OCI-M1 (cell line): ENCODE measurements at regions not wholly inside any gene's neighbourhood (a gene's known extent, or its start where the extent isn't known, plus 50 kb on each side); places are given as distances from the start of the nearest gene placed in this dataset.
A peak's percentile ranks its signal among the peaks of the same experiment; 100 is the strongest.

Experiments used
- DNase-seq: peaks from one replicate; lab custom pipeline; 2025; lab: John Stamatoyannopoulos, UW

DNA sequence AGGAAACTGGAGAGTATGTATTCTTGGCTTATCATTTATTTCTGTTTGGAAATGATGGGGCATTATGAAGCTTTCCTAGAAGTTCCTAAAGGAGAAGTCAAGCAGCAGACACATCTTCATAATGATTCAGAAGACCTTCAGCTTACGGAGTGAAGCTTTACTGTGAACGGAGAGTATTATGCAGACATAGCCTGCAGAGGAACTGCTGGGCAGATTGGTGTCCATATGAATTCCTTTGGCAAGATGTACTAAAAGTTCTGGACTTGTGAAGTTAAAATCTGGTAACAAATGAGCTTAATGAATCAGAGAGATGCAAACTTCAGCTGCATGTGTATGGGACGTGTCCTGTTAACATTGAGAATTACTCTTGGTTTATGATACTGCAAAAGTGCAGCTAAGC, 60.1 kb downstream of the NABP1 start:
- no peak for DNase-seq

- no peak for DNase-seq
Observed at GRCh38 chr2:191738667-191739066, 60.7 kb downstream of the NABP1 start.

DNA sequence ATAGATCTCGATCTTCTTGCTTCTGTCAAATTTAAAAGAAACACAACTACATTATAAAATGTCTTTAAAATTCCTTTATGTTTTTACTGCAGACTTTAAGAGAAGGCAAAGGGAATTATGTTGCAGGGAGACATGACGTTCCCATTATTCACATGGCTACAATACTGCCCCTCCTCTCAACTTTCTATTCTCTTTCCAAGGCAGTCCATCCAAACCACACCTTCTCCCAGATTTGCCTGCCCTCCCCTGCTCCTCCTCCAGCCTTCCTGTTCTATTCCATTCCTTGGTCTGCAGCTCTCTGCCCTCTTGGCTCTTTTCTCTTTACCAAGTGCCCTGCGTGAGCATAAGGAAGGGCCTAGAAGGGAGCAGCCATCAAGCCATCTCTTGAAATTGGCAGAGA, 61.3 kb downstream of the NABP1 start:
- no peak for DNase-seq

DNA sequence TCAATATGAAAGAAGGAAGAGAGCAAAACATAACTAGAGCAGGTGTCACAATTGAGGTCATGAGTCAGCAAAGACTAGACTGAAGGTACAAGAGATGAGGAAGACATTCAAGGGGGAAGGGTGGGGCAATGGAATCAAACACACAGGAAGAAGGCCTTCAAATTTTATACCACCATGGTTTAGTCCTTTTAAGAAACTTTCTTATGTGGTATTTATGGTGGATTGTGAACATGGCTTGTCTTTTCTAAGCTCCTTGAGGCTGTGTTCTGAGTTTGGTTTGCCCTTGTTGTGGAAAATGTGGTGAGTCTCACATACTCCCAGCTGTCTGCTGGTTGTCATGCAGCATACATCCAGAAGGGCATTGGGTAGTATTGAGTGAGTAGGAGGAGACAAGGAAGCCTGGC, 62.1 kb downstream of the NABP1 start:
- DNase-seq, result peak; percentile 53

GRCh38 chr2:191740759-191741158, 62.8 kb downstream of the NABP1 start:
- no peak for DNase-seq

DNA sequence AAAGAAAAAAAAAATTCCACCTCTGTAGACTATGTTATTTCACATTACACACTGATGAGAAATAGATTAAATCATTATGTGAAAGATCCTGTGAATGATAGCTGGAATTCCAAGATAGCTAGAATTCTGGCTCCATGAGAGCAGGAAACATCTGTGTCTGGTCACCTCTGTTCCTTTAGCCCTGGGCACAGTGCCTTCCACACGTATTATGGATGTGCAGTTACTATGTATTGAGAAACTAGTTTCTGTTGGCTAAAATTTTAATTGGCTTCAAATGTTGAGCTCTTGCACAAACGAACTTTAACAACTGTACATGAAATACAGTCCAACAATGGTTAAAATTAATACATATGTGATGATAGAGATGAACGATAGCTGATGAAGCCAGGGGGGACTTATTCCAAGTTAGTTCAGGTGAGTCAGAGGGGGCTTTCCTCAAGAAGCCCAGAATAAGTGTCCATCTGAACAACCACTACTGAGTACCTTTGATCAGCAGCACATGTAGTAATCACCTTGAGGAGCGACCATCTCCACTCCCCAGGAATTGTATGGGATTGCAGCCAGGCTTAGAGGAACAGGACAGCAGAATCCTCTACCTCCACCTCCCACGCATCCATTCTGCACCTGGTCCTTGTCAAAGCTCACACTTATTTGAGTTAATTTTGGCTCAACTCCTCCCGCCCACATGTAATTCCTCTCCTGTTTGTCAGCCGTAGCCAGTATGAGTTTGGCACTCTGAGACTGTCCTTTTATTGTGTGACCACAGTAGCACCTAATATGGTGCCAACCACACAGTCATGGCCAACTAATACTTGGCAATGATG, 68.6 kb downstream of the NABP1 start:
- no peak for DNase-seq

- DNase-seq, result no peak
Observed at GRCh38 chr2:191747170-191747530, 69.2 kb downstream of the NABP1 start.

DNA sequence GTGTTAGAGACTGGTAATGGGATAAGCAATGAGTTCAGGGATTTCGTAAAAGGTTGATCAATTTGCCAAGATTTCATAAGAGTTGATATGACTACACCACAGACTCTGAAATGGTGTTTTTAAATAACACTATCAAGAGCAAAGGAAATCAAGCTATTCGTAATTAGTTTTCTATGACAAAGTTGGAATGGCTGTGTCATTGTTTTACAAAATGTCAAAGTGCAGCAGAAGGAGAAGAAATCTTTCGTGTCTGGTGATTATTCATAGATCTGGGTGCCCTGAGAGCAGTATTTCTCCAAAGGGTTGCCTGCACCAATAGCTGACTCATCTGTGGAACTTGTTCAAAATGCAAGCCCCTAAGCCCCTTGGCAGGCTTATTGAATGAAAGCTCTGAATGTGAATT, 70.1 kb downstream of the NABP1 start:
- DNase-seq, result no peak

GRCh38 chr2:191748528-191749180, 70.7 kb downstream of the NABP1 start:
- DNase-seq, result no peak

- no peak for DNase-seq
Observed at GRCh38 chr2:191749181-191749540, 71.2 kb downstream of the NABP1 start.

DNA sequence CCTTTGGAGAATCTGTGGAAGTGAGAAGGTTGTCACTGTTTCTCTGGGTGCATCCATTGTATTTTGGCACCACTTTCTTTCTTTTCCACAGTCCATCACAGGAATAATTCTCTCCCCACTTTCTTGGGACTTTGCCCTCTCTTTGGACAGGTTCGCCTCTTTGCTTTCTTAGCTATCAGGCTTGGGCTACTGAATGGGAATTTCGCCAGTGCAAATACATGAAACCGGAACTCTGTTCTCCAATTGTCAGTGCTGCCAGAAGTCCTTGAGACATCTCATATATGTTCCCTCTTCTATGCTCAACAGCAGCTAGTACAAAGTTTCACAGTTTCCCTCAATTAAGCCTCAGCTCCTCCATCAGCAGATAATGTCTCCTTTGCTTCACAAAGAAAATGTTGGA, 76.2 kb downstream of the NABP1 start:
- DNase-seq, result no peak

DNA sequence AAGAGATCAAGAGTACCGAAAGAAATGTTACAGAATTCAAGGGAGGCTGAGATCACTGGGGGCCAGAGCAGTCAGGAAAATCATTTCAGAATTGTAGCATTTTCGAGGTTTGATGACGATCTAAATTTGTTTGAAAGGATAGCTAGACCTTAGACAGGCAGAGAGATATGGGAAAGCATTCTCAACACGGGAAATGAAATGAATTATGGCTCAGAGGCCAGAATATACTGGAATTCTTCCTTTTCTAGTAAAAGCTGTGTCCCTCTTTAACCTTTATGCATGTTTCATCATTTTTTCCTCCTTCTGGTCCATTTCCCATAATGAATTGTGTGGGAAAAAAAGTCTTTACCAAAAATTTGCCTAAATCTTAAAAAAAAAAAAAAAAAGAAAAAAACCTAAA, 78.8 kb downstream of the NABP1 start:
- DNase-seq, result no peak

- no peak for DNase-seq
Observed at GRCh38 chr2:191757208-191757607, 79.3 kb downstream of the NABP1 start.

- DNase-seq, result peak; percentile 91
Observed at GRCh38 chr2:191758518-191759507, 80.9 kb downstream of the NABP1 start.

DNA sequence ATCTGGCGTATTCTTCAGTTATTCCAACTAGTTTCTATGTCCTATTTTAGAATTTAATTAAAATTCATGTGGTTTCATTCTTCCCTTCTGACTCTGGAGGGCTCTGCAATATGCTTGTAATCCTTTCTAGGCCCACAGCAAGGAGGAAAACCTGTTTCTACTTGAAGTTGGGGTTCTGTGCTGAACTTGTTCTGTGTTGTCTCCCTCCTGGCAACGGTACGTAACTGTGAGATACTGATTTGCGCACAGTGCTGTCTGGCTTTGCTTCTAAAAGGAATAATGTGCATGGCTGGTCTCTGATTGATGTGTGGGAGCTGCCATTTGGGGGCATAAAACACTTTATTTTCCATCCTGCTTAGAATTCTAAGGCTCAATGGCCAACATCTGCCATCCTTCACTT, 81.7 kb downstream of the NABP1 start:
- peak; percentile 34 for DNase-seq

DNA sequence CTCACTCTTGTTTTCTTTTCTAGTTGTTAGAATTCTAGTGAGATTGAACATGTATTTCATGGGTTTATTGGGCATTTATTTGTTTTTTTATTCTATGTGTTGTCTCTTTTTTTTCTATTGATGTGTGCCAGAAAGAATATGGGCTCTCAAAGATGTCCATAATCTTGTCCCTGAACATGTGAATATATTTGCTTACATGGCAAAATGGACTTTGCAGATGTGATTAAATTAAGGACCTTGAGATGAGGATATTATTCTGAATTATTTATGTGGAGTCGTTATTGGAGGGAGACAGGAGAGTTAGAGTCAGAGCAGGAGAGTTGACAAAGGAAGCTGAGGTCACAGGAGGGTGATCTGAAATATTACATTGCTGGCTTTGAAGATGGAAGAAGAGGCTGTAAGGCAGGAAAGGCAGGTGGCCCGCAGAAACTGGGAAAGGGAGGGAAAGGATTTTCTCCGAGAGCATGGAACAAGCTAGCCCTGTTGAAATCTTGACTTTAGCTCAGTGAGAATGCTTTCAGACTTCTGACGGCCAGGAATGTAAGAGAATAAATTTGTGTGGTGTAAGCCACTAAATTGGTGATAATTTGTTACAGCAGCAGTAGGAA, 82.8 kb downstream of the NABP1 start:
- no peak for DNase-seq

DNA sequence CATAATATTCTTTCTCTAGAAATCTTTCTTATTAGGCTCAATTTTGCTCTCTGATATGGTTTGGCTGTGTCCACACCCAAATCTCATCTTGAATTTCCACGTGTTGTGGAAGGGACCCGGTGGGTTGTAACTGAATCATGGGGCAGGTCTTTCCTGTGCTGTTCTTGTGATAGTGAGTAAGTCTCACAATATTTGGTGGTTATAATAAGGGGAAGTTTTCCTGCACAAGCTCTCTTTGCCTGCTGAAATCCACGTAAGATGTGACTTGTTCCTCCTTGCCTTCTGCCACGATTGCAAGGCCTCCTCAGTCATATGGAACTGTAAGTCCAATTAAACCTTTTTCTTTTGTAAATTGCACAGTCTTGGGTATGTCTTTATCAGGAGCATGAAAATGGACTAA, 73.8 kb downstream of the CAVIN2 start:
- no peak for DNase-seq

DNA sequence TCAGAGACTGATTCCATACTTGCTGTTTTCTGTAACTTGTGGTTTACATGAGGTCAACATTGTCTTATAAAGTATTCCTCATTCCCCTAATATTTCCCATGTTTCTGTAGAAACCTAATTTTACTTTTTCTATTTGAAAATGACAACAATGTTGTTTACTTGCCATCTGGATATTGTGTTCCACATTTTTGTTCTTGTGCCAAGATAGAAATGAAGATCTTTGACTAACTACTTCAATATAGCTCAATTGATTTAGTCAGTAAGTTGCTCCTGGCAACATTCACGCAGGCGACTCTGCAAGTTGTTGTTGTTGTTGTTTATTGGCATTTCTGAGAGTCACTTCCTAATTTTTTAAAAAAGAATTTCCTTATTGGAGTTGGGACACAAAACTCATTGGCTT, 69.5 kb downstream of the CAVIN2 start:
- no peak for DNase-seq

- DNase-seq, result no peak
Observed at GRCh38 chr2:191778041-191778440, 68.8 kb downstream of the CAVIN2 start.

DNA sequence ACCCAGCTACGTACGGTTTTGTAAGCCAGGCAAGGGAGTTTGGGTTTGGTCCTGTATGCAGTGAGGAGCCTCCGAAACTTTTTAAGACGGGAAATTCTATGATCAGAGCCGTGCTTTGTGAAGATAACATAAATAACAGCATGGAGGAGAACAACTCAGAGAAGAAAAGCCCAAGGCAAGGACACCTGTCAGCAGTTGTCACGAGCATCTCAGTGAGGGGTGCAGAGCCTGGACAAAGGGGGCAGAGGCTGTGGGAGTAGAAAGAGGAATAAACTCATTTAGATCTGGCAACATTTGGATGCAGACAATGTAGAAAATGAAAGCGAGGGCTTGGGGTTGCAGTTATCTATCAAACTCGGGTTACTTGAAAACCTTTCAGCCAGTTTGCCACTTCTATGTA, 64.5 kb downstream of the CAVIN2 start:
- DNase-seq, result no peak

GRCh38 chr2:191783416-191783815, 63.5 kb downstream of the CAVIN2 start:
- DNase-seq, result no peak
